HG03565 (cell line): ENCODE measurements at regions not wholly inside any gene's neighbourhood (a gene's known extent, or its start where the extent isn't known, plus 50 kb on each side); places are given as distances from the start of the nearest gene placed in this dataset.

Experiments
- ATAC-seq: cut with Tn5 transposase; IDR thresholded peaks from one replicate; pipeline ENCODE4 v1.9.1; 2021; ENCODE audit warnings: mild to moderate bottlenecking, moderate library complexity; ENCODE audit not compliant: unreplicated experiment

DNA sequence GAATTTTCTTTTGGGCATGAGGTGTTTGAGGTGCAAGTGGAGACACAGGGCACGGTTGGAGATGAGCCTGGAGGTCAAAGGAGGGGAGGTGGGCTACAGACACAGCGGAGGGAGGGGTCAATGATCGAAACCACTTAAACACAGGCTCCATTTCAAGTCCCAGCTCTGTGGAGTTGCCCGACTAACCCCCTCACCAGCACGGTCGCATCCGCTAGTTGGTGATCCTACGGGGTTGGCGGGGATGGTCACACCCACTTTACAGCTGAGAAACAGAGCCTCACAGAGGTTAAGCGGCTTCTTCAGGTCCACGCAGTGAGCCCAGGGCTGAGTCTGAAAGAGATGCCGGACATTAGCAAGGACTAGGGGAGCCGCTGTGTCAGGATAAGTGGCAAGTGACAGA lies 60.1 kb upstream of the RUNX3 start:
- no peak for ATAC-seq

DNA sequence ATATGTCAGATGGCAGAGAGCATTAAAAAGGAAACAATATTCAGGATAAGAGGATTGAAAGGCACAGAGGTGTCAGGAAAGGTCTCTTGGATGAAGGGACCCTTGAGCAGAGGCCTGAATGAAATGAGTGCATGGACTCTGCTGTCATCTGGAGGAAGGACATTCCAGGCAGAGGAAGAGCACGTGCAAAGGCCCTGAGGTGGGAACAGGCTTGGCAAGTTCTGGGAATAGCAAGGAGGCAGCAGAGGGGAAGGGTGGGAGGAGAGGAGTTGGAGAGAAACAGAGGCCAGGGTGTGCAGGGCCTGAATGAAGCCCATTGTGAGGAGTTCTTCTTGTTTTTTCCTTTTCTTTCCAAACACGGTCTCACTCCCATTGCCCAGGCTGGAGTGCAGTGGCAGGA lies 59.0 kb upstream of the RUNX3 start:
- no peak for ATAC-seq

DNA sequence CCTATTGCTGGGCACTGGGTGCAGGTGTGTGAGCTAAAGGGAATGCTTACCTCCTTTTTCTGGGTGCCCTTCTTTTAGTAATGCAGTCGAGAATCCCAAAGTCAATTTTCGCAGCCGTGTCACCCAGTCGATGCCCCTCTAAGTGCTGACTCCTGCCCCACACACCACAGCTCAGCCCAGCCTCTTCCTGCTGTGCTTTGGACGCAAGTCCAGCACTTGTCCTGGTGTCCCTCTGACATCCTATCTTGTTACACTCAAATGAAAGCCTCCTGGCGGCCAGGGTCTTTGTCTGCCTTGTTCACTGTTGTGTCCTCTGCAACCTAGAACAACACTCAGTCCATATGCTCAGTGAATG lies 58.5 kb upstream of the RUNX3 start:
- no peak for ATAC-seq

DNA sequence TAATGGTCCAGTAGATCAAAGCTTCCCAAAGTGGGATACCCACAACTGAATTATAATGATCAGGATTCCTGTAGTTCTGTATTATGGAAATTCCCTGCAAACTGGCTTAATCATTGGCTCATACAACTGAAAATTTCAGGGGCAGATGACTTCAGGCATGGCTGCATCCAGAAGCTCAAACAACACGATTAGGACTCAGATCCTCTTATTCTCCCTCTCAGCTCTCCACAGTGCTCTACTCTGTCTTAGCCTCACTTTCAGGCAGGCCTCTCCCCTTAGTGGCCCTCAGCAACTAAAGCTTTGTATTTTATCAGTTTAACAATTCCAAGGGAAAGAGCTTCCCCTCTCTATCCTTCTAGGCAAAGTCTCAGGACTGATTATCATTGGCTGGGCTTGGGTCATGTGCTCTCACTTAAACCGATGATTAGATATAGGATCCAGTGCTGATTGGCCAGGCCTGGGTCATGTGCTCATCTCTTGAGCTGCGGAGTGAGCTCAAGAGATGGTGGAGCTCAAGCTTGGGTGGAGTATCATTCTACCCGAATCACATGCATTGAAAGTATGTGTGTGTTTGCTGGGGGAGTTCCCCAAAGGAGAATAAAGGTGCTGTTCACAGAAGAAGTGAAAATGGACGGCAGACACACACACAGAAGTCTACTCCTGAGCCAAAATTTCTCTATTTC lies 57.9 kb upstream of the RUNX3 start:
- peak; percentile 54 for ATAC-seq

DNA sequence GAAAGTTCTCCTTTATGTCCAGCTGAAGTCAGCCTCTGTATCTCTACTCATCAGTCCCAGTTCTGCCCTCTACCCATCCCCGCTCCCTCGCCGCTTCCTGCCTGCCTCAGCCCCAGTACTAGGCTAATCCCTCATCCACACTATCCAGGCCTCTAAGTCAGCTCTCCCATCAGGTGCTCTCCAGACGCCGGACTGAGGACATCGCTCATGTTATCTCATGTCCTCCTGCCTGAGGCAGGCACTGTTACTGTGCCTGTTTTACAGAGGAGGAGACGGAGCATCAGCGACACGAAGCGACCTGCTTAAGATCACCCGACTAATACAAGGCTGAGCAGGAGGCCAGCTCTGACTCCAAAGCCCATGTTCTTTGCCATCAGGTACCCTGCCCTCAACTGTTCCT lies 57.3 kb upstream of the RUNX3 start:
- no peak for ATAC-seq

DNA sequence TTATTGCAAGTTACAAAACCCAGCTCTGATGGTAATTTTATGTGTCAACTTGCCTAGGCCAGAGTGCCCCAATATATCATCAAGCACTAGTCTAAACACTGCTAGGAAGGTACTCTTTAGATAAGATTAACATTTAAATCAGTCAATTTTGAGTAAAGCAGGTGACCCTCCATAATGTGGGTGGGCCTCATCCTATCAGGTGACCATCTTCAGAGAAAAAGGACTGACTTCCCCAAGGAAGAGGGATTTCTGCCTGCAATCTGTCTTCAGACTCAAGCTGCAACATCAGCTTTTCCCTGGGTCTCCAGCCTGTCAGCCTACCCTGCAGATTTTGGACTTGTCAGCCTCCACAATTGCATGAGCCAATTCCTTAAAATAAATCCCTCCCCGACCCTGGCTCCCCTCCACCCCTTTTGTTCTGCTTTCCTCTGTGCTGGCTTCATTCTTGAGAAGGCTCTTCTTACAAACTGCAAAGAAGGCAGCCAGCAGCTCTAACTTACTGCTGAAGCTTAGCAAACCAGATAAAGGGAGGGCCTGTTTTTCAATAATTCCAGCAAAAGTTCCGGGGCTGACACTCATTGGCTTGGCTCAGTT lies 56.4 kb upstream of the RUNX3 start:
- no peak for ATAC-seq

- no peak for ATAC-seq
Observed at GRCh38 chr1:24985737-24986136, 55.7 kb upstream of the RUNX3 start.

DNA sequence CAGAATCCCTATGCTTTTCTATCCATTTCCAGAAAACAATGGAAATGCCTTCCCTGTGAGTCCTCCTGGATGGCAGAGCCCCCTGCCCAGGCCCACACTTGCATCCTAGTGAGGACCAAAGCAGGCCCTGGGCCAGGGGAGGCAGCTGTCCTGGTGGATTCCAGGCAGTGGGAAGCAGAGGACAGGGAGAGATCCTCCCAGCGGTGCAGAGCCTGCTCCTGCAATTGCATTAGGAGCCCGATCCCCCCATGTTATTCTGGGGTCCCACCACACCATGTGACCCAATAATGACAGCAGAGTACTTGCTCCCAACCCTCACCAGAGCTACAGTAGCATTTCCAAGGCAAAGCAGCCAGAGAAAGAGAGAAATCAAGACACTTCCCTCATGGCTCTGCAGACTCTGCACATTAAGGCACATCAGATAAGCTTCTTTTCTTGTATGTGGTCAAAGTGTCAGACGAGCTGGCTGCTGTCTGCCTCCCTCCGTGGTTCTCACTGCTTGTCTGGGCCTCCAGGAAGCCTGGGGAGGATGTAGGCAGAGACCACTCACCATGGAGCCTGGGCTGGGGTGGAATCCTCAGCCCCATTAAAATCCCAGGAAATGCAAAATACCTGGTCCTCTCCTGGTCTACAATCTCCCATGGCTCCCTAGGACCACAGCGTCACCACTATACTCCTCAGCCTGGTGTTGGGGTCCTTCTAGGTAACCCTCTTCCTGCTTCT lies 54.9 kb upstream of the RUNX3 start:
- no peak for ATAC-seq

DNA sequence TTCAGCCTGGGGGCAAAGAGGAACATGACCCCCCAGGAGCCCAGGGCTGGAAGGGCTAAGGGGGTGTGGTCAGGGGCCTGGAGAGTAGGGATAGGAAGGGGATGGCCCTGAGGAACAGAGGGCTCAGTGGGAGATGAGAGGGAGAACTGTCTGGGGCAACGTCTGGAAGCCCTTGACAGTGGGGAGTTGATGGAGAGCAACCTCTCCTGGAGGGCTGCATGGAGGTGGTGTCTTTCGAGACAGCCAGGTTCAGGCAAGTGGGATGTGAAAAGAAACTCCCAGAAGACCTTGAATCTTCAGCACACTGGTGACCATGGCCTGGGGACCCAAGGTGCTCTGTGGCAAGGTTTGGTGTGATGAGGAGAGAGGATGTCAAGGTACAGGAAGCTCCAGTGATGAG lies 54.2 kb upstream of the RUNX3 start:
- ATAC-seq, result no peak

- ATAC-seq, result no peak
Observed at GRCh38 chr1:24983006-24983680, 53.1 kb upstream of the RUNX3 start.

DNA sequence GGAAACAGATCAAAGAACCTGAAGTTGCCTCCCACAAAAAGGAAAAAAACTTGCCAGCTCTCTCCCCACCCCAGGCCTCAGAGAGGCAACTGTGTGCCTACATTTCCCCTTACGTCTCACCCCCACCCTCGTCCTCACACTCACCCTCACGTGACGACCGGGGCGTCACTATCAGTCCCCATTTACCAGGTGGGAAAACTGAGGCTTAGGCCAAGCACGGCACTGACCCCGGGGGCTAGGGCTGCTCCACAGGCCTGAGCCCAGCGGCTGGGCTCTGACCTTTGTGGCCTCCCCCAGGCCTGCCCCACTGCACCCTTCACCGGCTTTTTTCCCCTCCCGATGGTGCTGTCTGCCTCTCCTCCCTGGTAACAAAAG lies 51.5 kb upstream of the RUNX3 start:
- no peak for ATAC-seq

DNA sequence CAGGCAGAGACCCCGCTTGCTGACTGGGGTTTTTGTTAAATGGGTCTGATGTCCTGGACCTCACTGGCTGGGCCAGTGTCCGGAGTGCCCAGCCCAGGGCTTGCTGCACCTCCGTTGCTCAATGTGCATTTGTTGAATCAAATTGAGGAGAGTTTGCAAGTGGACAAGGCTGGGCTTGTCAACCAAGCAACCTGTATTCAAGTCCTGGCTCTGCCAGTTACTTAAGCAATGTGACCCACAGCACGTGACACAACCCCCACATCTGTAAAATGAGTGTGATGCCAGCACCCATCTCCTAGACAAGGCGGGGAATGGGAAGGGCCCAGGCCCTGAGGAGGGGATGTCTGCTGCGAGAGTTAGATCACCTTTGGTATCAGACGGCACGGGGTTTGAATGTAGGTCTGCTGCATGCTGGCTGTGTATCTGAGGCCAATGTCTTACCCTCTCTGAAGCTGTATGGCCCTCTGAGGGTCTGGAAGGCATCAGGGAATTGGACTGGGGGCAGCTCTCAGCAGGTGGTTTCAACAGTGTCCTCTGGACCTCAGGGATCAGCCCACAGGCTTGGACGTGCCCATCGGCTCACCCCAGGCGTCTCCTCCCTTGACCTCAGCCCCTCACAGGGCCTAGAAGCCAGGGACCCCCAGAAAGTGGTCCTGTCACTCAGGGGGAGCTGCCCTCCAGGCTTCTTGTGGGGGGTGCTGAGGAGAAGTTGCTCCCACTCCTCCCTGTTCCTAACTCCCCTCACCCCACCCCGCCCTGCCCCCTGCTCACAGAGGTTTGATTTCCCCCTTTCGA lies 51.0 kb upstream of the RUNX3 start:
- no peak for ATAC-seq
